Caki2 (cell line): ENCODE measurements at regions not wholly inside any gene's neighbourhood (a gene's known extent, or its start where the extent isn't known, plus 50 kb on each side); places are given as distances from the start of the nearest gene placed in this dataset.
"Not testable (repeated sequence)": the region's sequence is repeated elsewhere in the genome, so short reads cannot be mapped to it uniquely, and the experiment has no call there.

Experiments used
- DNase-seq: peaks from one replicate; pipeline ENCODE4 v3.0.0-alpha.2; 2015; ENCODE audit warnings: low read depth
- in situ Hi-C: cut with HindIII; loops from 2 replicates; pipeline ENCODE4 v1.10.0; 2016; ENCODE audit warnings: low sequenced_read_pairs, low pct_unique_long_range_greater_than_20kb, mixed read lengths

DNA sequence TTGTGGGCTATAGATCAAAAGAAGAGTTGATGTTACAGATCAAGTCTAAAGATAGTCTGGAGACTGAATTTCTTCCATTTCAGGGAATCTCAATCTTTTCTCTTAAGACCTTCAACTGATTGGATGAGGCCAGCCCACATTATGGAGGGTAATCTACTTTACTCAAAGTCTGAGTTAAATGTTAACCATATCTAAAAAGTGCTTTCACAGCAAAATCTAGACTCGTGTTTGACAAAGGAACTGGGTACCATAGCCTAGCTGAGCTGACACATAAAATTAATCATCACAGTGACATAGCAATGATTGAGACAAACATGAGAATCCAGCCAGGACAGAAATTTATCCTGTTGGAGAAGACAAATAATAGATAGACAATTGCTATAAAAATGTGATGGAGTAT lies 407.9 kb upstream of the GRM7 start:
- in situ Hi-C loops: no loop called here
- DNase-seq: no peak

DNA sequence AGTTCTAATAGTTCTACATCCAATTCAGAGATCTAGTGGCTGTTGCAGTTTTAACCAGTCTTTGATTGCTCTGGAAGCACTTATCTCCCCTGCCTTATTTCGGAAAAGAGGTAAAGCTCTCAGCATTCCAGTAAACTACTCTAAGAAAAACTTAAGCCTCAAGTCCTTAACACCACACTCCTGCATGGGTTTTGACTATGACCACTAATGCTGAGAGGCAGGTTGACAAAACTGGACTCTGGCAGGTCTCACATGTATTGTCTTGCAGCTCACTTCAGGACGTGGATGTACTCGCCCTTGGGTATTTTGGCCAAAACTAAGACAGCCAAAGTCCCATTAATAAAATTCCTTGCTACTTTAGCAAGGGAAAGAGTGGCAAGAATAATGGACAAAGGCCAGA lies 405.9 kb upstream of the GRM7 start:
- no peak for DNase-seq
- in situ Hi-C loops: no loop called here

DNA sequence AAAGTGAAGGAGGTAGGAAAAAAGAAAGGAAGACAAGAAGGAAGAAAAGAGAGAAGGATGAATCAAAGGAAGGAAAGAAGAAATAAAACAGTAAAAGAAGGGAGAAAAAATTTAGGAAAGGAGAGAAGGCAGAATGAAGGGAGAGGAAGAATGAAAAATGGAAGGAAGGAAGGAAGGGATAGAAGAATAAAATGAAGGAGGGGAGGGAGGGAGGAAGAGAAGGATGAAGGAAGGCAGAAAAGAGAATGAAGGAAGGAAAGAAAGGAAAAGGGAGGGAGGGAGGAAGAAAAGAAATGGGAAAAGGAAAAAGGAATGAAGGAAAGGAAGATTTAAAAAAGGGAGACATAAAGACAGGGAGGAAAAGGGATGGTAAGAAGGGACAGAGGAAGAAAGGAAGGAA lies 393.7 kb upstream of the GRM7 start:
- no peak for DNase-seq
- in situ Hi-C loops: no loop called here

DNA sequence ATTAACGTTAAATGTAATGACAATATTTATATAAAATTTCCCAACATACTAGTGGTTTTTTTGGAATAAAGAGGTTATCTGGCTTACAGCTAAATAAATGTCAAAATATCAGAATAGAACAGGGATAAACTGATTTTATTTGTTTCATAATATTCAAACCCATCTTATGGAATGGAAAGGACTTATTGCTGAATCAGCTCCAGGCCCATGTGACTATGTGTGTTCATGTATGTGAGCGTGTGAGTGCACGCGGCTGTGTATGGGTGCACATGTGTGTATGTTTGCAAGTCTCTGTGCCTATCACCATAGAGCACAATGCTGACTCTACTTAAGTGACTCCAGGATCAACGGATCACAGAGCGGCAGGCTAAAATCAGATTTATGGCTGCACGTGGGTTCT lies 392.3 kb upstream of the GRM7 start:
- DNase-seq: no peak
- in situ Hi-C loops: no loop called here

DNA sequence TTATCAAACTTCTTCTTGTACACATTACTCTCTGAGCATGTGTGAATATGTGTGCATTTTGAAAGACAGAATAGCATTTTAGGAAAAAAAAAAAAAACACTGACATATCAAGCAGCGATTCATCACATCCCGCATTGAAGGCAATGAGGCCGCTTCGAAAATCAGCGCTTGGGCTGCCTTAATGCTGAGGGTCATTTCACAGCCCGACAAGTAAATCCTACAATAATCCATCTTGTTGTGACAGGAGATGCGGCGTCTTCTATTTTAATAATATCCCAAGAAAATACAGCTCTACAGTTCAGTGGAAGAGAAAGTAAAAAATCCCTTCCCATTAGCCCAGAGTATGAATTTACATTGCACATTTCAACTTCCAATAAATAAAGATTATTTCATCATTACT lies 389.2 kb upstream of the GRM7 start:
- in situ Hi-C loops: no loop called here

DNA sequence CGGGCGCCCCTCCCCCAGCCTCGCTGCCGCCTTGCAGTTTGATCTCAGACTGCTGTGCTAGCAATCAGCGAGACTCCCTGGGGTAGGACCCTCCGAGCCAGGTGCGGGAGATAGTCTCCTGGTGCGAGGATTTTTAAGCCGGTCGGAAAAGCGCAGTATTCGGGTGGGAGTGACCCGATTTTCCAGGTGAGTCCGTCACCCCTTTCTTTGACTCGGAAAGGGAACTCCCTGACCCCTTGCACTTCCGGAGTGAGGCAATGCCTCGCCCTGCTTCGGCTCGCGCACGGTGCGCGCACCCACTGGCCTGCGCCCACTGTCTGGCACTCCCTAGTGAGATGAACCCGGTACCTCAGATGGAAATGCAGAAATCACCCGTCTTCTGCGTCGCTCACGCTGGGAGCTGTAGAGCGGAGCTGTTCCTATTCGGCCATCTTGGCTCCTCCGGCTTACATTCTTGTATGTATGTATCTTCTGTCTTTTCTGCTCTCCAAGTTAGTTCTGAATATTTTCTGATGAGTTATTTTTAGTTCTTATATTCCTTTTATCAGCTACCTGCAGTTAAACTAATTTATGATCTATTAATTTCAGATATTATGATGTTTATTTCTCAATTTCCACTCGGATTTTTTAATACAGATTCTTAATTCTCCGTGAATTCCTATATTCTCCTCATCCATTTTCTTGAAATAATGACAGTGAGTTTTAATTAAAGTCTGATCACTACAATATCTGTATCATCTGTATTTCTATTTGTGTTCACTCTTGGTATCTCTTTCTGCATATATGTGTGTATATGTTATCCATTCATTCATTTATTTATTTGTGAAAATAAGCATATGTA lies 370.2 kb upstream of the GRM7 start:
- DNase-seq, in situ Hi-C loops: not testable (repeated sequence)

More for the DNA sequence above, 389.2 kb upstream of the GRM7 start:
- no peak for DNase-seq

DNA sequence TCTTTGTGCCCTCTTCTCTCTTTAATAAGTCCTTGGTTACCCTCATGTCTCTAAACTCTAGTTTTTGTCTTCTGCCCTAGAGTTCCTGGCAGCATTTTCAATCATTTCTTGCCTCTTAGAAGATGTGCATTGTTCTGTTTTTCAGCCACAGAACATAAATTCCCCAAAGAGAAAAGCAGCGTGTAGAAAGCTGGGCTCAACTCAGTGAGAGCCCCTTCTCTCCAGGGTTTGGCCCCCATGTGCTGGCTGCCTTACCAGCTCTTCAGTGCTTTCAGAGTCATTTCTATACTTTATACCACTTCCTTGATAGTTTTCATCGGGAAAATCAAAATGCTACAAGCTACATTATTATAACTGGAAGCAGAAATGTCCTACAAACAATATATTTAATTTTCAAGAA lies 369.1 kb upstream of the GRM7 start:
- in situ Hi-C loops: no loop called here

DNA sequence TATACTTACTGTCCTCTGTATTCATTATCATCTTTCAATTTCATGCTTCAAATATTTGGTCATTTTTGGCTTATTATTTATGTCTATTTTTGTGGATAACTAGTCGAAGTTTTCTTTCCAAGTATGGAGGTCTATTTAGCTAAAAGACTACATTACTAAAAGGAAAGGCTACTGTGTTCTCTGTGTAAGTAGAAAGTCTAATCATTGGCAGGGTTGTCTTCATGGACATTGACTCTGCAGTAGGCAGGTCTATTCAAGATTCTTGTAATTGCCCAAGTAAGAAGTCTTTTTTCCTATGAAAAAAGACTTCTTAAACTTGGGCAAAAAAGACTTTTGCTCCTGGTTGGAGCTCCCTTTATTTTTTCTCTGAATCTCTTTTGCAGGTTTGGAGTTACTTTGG lies 368.6 kb upstream of the GRM7 start:
- in situ Hi-C loops: no loop called here
- DNase-seq: no peak

More for the DNA sequence above, 369.1 kb upstream of the GRM7 start:
- no peak for DNase-seq

DNA sequence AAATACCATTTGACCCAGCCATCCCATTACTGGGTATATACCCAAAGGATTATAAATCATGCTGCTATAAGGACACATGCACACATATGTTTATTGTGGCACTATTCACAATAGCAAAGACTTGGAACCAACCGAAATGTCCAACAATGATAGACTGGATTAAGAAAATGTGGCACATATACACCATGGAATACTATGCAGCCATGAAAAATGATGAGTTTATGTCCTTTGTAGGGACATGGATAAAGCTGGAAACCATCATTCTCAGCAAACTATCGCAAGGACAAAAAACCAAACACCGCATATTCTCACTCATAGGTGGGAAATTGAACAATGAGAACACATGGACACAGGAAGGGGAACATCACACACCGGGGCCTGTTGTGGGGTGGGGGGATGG lies 362.0 kb upstream of the GRM7 start:
- DNase-seq, in situ Hi-C loops: not testable (repeated sequence)

DNA sequence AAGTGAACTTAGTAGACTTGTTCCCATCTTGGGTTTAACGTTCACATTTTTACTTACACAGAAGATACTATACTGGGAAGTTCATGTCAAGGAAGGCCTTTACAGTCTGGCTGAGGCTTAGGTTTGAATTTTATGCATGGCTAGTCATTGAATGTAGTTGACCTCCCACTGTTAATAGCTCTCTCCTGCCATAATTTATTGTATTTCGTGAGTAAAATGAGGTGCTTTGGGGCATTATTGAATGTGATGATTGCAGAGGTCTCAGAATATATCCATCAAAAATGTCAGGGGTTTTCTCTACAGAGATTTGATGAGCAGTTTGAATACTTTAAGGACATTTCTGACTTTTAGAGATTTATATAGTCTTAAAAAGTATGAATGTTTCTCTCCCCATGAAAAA lies 356.6 kb upstream of the GRM7 start:
- DNase-seq: no peak
- in situ Hi-C loops: no loop called here

DNA sequence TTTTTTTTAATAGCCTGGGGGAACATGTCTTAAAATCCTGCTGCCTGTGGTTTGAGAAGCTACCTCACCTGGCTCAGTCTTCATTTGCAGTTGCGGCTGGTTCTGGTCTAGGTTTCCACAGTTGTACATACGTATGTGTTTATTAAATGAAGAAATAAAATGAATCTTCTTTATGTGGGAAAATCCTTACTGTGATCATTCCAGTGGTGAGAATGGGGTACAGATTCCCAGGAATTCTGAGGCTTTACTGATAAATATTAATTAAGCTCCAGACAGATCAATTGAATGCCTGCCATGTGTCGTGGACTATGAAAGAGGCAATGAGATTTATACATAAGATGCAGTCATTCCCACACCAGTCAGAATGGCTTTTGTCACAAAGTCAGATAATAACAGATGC lies 356.1 kb upstream of the GRM7 start:
- DNase-seq: no peak
- in situ Hi-C loops: no loop called here

DNA sequence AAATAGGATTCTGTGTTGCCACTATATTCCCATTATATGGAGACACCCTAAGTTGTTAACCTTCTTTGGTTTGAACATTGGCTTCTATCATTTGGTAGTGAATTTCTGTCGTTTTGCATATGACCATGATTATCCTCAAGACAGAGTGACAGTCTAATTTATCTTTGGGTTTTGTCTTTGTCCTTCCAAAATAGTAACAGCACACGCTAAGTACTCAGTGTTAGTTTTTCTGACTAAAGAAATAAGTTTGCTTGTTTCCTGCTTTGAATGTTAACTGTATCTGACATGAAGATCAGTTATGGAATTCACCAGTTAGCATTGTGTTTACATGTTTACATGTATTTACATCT lies 352.5 kb upstream of the GRM7 start:
- in situ Hi-C loops: no loop called here
- no peak for DNase-seq

DNA sequence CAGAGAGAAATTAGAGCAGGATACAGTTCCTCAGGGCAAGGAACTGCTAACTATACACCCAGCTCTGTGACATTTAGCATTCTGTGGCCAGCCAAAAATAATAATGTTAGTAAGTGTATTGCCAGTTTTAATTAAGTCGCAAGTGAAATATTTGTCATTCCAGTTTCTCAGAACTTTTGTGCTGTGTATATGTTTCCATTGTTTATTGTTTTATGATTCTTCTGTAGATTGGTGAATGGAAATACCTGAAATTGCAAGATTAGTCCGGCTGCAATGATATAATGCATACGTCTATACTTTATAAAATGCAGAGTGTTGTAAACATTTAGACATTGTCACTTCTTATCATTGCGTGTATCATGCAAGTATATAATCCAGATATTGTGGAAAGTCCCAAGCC lies 351.3 kb upstream of the GRM7 start:
- in situ Hi-C loops: no loop called here
- DNase-seq: no peak

DNA sequence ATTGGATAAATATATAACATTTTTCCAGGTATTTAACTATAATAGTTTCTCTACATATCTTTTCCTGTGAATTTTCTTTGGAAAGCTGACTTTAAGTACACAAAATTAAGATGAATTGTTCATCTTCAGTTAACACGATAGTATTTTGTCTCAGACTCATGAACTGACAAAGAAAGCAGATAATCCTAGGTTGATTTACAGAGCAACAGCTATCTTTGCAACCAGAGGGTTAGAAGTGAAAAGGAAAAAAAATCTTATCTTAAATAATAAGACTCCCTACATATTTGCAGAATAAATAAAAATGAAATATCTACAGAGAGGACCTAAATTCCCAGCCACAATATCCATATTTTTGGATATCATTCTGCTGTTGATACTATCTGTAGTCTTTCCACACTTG lies 350.2 kb upstream of the GRM7 start:
- in situ Hi-C loops: no loop called here
- no peak for DNase-seq

DNA sequence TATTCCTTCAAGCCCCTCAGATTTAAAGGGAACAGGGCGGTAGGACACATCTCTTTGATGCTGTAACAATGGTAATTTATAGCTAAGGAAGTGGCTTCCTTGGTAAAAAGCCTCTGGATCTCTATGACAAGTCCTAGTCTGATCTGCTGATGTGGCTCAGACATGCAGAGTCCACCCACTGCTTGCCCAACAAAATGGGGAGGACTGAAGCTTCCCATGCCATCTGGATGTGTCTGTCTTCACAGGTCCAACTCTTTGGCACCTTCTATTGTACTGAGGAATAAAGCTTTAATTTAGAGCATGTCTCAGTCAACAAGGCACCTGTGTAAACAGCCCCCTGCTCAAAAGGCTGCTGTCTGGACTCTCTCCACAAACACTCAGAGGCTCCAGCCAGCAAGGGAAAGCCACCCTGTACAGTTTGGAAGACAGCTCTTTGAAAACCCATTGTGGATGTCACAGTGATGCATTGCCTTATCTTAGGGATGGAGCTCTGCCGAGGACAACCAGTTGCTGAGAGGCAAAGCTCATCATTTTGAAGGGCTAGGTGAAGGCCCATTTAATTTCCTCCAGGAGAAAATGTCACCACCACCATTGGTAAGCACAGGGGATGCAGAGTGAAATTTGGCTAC lies 348.6 kb upstream of the GRM7 start:
- DNase-seq: no peak
- in situ Hi-C loops: no loop called here

DNA sequence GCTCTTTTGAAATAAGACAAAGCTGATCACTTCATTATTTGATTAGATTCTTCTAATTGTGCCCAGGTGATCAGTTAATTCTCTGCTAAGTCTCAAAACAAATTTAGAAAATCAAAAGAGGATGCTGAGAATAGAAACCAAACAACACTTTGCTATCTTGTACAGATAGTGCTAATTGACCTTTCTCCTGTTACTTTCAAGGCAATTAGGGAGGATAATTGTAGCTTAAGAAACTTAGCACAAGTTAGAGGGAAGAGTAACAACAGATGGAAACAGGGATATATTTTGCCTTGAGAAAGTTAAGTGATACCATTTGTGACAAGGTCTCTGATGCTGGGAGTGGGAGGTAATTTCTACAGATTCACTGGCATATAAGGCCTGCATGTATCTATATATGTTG lies 344.8 kb upstream of the GRM7 start:
- in situ Hi-C loops: no loop called here
- DNase-seq: no peak

DNA sequence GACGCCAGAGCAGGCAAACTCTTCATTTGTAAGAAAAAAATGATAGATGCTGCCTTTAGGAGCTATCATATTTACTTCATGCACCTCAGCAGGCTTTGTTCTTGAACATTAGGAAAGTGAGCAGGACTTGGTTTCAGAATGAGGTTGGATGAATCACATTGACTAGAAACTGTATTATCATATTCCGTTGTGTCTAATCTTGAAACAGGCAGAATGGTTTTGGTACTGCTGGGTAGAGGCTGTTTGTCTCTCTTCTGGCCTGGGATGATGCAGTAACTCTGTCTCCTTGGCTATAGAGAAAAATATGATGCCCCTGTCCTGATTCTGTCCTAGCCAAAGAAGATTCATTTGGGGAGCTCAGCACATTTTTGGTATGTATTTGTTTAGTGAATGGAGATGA lies 344.2 kb upstream of the GRM7 start:
- in situ Hi-C loops: no loop called here
- no peak for DNase-seq

DNA sequence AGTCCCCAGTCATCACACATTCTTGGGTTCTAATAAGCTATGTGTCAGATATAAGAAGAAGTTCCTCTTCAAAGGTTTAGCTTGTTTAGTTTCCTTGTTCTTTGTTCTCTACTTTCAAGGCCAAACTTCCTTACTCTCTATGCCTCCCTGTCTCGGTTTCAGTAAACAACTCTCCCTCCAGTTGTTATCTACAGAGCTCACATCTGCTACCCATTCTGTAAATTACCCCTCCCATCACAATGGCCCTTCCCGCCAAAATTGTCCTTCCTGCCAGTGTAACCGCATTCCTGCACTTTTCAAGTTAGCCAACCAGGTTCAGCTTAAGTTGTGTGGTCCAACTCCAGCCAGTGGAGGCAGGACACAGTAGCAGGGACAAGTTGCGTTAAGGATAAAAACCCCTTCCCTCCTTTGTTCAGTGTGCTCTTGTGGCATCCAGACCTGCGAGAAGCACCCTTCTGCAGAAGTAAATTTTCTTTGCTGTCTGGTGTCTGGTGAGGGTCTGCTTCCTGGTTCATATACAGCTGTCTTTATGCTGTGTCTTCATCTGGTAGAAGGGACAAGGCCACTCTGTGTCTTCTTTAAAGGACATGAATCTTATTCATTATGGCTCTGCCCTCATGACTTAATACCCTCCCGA lies 342.1 kb upstream of the GRM7 start:
- in situ Hi-C loops: no loop called here
- no peak for DNase-seq

DNA sequence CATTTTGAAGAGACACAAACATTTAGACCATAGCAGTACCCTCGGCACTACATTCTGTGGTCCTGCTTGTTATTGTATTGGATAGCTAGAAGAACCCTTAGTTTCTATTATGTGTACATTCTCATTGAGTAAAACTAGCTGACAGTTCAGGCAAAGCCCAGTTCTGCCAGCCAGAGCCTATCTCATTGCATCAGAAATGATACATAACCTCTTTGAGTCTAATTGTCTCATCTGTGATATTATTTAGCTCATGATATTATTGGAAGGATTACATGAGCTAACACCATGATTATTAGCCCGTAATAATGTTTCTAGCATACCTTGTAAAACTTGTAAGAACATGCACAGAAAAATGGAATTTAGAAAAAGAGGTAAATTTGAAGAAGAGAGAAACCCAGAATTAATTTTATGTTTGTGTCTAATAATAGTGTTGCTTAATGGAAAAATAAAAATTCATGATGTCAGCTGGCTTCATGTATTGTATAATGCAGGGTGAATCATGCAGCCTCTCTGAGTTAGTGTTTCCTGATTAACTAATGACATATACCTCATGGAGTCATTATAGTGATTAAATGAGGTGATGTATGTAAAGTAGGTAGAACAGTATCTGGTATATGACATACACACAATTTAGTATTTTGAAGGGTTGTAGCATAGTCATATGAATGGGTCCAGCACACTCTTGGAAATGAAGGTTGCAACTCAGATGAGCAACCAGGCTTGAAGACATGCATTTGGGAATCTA lies 339.4 kb upstream of the GRM7 start:
- in situ Hi-C loops: no loop called here
- DNase-seq: no peak
